HG03558 (cell line): ENCODE measurements at regions not wholly inside any gene's neighbourhood (a gene's known extent, or its start where the extent isn't known, plus 50 kb on each side); places are given as distances from the start of the nearest gene placed in this dataset.

ENCODE experiments used
- ATAC-seq: cut with Tn5 transposase; IDR thresholded peaks from one replicate; pipeline ENCODE4 v1.9.1; 2021; ENCODE audit warnings: moderate number of reproducible peaks; ENCODE audit not compliant: unreplicated experiment; ENCODE audit errors: extremely low read depth

DNA sequence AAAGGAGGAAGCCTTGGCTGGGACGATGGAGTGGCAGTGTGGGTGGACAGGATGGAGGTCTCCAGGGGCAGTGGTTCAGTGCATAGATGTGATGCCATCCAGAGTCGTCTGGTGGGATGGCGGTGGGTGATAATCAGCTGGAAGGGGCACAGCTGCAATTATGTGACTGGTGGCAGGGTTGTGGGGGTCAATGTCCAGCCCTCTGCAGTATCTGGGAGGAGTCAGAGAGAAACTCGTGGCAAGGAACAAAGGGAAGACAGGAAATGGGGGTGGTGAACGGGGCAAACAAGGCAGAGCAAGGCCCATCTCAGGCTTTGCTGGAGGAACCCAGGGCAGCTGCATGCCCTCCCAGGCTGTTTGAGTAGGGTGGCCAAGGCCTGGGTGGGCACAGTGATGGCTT lies 118.3 kb upstream of the USP24 start:
- no peak for ATAC-seq

DNA sequence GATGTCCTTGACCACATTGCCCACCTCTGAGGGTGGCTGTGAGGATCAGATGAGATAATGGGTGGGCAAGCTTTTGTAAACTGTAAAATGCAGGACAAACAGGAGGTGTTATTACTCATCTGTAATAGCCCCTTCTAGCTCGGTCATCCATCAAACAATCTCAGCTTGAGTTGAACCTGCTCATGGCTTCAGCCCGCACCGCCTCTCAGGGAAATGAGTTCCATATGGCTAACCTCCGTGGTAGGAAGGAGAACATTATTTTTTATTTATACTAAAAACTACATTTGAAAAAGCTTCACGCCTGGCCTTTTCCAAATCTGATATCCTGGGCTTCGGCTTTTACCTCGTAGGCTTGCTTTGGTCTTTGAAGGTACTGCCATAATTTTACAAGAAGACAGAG lies 116.2 kb upstream of the USP24 start:
- ATAC-seq: no peak

DNA sequence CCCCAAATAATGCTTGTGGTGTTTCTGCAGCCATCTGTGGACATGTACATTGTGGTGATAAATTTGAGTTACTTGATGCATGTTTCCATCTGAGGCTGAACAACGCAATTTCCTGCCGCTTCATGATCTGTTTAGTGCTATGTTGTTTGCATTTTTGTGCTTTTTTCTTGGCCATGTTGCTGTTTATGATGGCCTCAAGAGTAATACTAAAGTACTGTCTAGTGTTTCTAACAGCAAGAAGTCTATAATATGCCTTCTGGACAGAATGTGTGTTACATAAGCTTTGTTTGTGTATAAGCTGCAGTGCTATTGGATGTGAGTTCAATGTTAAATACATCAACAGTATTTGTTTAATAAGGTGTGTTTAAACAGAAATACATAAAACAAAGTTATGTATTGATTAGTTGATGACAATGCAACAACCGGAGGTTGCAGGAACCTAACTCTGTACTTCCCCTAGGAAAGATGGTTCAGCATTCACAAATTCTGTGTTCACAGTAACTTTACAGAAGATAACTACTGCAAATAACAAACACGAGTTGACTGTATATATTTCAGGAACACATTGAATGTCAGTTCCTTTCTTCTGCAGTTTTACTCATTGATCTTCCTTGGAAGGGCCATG lies 114.8 kb upstream of the USP24 start:
- no peak for ATAC-seq

DNA sequence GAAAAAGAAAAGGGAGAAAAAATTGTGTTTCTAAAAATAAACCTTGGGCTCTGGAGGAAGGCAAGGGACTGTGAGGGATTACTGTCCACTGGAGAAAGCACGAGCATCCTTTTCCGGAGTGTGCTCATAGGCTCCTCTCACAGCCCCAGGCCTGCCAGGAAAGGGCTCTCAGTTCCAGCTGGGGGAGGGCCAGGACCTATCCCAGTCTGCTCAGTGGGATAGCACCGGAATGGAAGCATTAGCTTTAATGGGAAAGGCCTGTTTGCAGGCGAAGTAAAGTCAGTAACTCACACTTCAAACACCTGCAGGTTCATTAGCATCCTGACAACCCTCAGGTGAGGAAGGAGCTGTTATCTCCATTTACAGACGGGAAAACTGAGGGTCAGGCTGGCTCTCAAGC lies 113.9 kb upstream of the USP24 start:
- no peak for ATAC-seq

DNA sequence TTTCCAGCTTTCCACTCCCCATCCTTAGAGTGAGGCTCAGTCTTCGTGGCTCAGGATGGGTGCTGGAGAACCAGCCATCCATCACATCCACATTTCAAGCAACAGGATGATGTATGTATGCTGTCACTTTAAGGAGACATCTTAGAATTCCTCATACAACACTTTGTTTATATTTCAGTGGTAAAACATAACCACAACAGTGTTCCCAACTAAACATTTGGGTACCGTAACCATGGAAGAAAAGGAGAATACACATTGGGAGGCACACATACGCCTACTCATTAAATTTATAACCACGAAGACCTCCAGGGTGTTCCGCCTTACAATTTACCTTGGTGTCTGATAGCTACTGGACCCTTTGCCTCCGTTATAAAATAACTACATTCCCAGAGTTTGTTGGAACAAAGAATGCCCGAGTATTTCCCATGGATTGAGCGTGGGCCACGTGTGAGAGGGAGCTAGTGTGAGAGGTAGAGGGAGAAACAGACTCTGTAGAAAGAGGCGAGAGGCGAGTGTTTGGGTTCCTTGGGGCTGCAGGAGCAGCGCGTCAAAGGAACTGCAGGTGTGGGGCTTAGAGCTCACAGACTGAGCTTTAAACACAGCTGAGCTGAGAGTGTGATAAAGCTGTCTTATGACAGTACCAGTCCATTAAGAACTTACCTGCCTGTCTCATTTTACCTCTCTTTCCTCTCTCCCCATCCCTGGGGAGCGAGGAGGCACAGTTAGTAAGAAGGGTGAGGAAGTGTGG lies 111.5 kb upstream of the USP24 start:
- no peak for ATAC-seq

DNA sequence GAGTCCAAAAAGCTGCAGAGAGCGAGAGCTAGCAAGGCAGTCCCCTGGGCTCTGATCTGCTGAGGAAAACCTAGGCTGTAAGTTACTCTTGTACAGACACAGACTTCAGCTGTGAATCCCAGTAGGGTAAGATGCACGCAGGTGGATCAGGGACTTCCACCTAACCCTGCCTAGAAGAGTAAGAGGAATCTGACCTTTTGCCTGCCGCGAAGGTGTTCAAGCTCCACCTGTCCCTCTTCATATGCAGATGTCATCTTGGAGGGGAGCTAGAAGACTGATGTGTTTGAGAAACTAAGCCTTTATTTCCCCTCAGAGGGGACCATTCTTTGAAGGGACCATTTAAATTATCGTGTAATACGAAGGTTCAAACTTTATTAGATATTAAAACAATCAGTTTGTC lies 108.6 kb upstream of the USP24 start:
- ATAC-seq: no peak

DNA sequence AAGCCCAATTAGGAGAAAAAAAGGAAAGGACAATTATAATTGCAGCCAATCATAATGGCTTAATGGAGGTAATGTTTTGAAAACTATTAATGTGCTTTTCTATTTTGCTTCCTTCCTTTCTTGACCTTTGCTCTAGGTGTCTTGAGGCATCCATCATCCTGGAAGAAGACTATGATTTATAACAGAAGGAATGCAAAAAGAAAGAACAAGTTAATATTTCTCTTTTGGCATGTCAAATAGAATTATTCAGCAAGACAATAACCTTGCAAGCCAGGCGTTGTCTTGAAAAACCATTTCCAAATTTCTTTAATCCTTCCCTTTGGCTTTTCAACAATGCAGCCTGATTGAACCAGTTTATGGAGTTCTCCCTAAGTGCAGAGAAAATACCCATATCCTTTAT lies 107.7 kb upstream of the USP24 start:
- ATAC-seq: no peak

DNA sequence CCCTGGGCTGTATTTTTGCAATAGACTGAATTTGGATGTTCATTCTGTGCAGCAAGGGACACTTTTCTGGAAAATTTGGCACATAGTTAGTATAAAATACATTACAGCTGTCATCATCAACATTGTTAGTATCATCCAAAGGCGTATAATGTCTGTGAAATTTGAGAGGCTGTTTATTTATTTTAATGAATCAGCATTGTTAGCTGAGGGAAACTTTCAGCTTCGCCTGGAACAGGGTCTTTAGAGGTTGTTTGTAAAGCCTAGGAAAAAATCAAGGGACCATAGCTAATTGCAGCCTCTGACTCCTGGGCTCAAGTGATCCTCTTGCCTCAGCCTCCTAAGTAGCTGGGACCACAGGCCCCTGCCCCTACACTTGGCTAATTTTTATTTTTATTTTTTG lies 106.8 kb upstream of the USP24 start:
- ATAC-seq: no peak

DNA sequence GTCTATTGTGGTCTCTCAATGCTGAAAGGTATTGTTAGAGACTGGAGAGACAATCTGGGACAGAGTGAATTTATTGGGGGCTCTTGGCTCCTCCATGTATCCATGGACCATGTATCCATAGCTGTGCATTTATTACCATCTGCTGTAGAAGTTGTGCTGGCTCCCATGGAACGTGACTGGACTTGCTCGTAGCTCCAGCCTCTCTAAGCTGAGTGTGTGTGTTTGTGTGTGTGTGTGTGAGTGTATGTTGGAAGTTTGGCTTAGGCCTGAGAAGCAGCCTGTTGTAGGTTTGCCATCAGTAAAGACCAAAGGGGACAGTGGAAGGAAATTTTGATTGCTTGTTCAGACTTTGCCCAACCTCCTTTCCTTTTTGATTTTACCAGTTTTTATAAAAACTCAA lies 105.7 kb upstream of the USP24 start:
- ATAC-seq: no peak

DNA sequence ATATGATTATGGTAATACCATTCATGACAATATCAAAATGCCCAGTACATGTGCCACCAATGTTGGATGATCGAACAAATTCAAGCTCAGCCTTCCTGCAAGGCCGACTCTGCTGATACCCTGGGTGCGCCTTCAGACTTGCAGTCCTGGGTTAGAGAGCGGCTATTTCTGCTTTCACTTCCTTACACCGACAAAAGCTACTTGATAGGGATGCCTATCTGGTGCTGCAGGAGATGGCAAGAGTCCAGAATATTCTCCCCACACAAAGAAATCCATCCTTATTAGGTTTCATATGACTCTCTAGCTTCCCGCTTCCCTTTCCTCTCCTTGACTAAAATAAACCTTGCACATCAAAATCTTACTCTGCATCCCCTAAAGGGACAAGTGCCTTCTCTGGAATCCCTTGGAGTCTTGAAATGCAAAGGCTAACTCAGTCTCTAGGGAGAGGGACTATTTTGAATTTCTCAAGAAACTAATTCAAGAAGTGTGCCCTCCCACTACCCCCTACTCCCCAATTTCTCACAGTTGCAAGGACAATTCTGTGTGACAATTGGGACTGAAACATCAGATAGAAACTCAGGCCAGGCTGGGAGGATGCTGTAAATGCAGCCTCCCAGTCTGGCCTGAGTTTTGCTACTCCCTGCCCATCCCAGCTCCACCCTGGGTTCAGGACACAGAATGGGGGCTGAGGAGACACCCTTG lies 103.1 kb upstream of the USP24 start:
- ATAC-seq: no peak

DNA sequence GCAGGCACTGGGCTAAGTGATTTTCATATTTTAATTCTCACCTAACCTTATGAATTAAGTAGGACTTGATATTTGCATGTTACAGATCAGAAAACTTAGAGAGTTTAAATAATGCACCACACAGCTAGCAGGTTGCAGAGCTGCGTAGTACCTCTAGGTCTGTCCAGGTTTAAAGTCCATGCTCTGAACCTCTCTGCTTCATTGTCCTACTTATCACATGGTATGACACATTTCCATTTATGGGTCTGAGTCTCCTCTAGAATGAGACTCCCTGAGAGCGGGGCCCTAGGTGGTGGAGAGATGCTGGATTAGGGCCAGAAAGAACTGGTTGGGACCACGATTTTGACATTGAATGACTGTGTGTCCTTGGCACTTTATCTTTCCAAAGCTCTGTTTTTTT lies 102.5 kb upstream of the USP24 start:
- no peak for ATAC-seq

DNA sequence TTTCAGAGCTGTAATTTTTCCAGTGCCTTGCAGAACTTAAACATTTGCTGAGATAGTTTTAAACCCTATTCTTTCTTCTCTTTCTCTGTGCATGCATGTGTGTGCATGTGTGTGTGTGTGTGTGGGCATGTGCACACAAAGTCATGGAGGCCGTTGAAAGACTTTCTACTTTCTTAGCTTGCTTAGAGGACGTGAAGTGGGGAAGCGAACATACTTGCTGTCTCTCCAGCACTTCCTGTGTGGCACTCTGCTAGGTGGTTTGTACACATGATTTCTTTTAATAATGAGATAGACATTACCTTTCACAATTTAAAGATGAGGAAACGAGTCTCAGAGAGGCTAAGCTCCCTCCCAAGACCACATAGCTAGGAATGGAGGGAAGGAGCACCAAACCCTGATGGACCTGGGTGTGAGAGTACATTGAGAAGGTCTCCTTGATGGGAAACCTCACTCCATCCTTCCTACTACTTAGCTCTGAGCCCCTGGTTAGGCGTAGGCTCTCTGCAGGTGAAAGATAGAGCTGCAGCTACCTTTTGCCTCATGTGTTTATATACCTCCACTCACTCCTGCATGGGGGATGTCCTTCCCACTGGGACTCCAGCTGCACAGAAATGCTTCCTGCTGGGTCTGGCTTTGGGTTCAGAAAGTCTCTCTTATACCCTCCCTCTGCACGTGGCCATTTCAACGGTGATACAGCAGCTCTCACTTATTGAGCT lies 101.9 kb upstream of the USP24 start:
- ATAC-seq: no peak

DNA sequence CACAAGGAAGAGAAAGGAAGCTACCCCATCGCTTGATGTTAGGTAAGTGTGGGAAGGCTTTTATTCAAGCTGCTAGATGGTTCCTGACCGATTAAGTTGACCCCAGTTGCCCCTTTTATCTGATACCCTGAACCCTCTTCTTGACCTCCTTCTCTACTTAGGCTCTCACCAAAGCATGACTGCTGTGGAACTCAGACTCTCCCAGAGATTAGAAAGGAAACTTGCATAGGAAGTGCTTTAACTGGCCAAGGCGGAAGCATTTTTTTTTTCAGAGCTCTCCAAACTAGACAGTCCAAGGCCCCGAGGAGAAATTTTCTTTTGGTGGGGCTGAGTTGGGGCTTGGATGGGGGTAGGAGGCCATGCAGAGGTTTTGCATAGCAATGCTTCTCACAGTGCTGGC lies 101.3 kb upstream of the USP24 start:
- no peak for ATAC-seq

DNA sequence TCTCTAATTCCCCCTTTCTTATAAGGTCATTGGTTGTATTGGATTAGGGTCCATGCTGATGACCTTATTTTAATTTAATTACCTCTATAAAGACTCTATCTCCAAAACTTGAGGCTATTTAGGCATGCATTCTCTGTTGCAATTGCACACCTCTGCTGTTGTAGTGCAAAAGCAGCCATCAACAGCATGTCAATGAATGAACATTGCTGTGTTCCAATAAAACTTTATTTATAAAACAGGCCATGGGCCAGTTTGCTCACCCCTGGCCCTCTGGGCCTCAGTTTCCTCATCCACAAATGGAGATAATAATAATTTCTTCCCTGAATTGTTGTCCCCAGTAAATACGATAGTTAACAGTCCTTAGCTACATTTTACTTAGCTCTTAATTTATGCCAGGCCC lies 100.4 kb upstream of the USP24 start:
- no peak for ATAC-seq

DNA sequence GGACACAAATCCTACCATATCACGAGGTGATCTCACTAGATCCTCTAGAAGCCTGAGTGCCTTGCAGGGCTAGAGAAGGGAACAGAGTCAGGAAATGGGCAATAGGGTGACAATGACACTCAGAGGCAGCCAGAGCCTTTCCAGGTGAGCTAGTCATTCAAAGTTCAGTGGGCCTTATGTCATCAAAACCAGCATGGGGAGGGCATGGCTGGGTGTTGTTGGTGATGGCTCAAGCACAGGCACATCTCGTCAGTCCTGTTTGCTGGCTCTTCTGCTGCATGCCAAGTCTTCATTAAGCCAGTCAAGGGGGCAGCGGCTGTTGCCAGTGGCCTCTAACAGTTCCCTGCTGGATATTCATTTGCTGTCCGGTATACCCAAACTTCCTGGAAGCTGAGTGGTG lies 99.6 kb upstream of the USP24 start:
- ATAC-seq: no peak

DNA sequence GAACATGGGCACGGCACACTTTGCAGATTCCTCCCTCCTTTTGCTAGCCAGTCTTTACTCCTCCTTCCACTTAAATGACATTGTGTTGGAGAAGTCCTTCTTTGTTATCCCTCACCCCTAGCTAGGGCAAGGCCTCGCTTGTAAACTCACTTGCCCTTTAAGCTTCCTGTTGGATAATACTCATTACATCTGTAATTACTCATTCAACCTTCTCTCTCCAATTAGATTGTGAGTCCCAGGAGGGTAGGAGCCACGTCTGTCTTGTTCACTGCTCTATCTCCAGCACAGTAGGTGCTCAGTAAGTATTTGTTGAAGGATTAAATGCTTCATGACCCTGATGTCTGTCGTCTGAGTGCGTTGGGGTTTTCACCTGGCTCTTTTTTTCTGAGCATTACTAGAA lies 98.7 kb upstream of the USP24 start:
- no peak for ATAC-seq

DNA sequence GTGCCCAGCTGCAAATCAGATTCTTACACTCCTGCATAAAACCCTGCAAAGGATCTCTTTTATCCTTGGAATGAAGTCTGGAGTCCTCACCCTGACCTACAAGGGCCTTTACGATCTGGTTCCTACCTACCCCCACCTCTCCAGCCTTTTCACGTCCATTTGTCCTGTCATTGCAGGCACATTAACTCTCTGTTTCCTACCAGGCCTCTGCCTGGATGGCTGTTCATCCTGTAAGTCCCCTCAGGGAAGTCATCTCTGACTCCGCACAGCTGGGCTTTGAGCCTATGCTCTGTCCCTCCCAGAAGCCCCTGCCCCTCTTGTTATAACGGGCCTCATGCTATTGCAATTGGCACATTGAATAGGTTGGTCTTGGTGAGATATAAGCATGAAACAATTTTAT lies 96.8 kb upstream of the USP24 start:
- no peak for ATAC-seq

DNA sequence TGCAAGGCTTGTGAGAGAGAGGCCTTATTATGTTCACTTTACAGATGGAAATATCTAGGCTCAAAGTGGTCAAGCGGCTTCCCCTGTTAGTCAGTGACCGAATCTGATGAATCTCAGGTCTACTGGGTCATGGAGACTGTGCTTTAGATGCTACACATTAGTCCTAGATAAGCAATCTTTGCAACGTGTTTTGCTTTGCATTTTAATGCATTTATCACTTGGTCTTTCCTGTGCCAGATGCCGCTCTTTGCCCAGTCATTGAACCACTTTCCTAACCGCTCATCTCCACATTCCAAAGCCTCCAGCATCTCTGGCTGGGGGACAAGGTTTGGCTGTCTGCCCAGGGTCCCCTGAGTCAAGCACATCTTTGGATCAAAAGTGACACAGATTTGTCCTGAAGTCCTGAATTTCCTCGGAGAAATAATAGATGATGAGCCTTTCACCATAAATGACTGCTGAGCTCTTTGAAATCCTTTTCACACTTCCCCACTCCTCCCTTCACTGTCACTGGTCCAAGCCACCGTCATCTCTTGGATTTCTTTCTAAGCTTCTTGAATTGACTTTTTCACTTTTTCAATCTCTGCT lies 96.0 kb upstream of the USP24 start:
- no peak for ATAC-seq

DNA sequence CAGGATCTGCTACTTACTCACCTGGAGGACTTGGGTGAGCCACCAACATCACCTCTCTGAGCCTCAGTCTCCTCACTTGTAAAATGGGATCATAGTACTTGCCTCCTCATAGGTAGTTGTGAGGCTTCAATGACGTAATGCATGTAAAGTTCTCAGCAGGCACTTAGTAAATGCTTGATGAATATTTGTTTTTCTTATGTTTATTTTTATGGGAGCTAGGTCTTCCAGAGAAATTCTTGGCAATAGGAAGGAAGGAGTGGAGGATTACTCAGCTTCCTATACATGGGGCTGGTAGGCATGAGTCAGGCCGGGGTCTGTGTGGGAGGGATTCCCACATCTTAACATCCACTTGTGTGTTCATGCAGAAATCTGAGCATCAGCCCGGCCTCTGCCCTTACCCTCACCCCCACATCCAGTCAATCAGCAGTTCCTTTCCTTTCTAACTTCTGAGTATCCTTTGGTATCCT lies 95.4 kb upstream of the USP24 start:
- ATAC-seq: no peak

DNA sequence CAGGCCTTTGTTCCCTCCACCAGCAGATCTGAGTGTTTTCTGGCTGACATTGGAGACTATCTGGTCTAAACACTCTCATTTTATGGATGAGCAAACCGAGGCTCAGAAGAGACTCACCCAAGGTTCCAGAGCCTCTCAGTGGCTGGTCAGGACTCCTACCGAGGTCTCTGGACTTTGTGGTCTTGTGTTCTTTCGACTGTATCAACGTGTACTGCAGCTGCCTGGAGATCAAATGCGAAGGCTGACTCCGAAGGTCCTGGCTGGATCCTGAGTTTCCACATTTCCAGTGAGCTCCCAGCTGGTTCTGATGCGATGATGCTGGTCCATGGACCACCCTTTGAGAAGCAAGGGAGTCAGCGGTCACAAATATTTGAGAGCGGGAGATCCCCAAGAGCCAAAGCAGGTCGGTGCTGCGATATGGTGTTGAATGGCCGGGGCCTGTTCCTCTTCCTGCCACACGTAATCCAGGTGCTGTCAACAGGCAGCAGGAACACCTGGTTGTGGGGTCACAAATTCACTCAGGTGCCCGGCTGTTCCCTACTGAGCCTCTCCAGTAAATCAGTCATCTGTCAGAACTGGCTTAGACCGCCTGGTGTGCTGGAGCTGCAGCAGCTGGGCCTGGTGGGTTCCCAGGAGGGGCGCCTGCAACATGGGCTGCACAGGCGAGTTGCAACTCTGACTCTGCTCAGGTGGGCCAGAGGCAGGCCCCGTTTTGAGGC lies 94.8 kb upstream of the USP24 start:
- no peak for ATAC-seq
